ACC112 (cell line): ENCODE measurements at regions not wholly inside any gene's neighbourhood (a gene's known extent, or its start where the extent isn't known, plus 50 kb on each side); places are given as distances from the start of the nearest gene placed in this dataset.

ENCODE experiments used
- H2AFZ ChIP-seq: fragments of 200-600 bp; sonication (generic); one replicate; pipeline ENCODE4 v1.6.0; 2017; ENCODE audit warnings: antibody characterized with exemption, low read length; ENCODE audit not compliant: unreplicated experiment
- H3K27ac ChIP-seq: fragments of 200-600 bp; sonication (generic); 2 replicates; pipeline ENCODE4 v1.5.1; 2014; ENCODE audit warnings: low read depth, mild to moderate bottlenecking, antibody characterized with exemption, low read length, moderate library complexity
- H3K27me3 ChIP-seq: fragments of 200-600 bp; sonication (generic); 2 replicates; pipeline ENCODE4 v1.6.1; 2014; ENCODE audit warnings: mild to moderate bottlenecking, antibody characterized with exemption, low read length, moderate library complexity, mixed read lengths; ENCODE audit not compliant: insufficient read depth
- H3K36me3 ChIP-seq: fragments of 200-600 bp; sonication (generic); 2 replicates; pipeline ENCODE4 v1.6.1; 2016; ENCODE audit warnings: mild to moderate bottlenecking, antibody characterized with exemption, low read length, moderate library complexity, mixed read lengths; ENCODE audit not compliant: insufficient read depth
- H3K4me1 ChIP-seq: fragments of 200-600 bp; sonication (generic); one replicate; pipeline ENCODE4 v1.6.1; 2016; ENCODE audit warnings: low read length, mixed read lengths; ENCODE audit not compliant: insufficient read depth, unreplicated experiment, control insufficient read depth
- H3K4me3 ChIP-seq: fragments of 200-600 bp; sonication (generic); 2 replicates; pipeline ENCODE4 v1.5.1; 2014; ENCODE audit warnings: mild to moderate bottlenecking, low read depth, low read length
- H3K79me2 ChIP-seq: fragments of 200-600 bp; sonication (generic); one replicate; pipeline ENCODE4 v1.6.0; 2016; ENCODE audit warnings: low read length; ENCODE audit not compliant: control insufficient read depth, unreplicated experiment, insufficient read depth

DNA sequence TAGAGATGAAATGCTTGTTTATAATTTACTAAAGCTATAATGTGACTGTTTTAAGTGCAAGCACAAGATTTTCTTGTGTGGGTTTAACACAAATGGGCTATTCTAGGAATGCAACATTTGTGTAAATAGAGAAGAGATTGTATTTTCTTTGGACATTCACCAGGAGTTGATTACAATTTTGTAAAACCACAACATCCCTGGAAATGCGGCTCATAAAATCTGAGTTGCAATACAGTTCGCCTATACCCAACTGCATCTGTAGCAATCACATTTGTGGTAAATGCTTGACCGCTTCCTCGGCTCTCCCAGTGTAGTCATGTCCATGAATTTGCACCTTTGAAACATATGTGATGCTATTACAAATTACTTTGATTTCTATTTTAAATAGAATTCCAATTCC lies 348.7 kb upstream of the CDH20 start:
- H3K4me3 ChIP-seq, result no peak overlapping the region
- H3K79me2 ChIP-seq, result no peaks in the 10 kb centered on the region
- peaks cover 13% of the 10 kb centered on the region for H3K4me1 ChIP-seq
- no peak overlapping the region for H2AFZ ChIP-seq
- no peaks in the 10 kb centered on the region for H3K27me3 ChIP-seq
- no peaks in the 10 kb centered on the region for H3K36me3 ChIP-seq
- H3K27ac ChIP-seq, result no peak overlapping the region

DNA sequence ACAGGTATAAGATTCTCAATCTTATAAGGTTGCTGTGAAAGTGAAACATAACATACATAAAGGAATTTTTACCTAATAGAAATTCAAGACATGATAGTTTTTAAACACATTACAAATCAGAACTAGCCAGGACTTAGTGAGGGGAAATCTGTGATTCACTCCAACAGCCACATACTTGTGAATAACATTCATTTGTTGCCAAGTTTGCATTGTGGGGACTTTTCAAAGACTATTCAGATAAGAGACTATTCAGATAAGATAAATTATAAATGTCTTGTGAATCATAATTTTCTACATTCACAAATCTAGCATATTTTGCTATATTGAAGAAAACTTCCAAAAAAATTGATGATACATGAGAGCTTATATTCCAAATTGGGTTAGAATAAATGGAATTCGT lies 345.3 kb upstream of the CDH20 start:
- Histone ChIP-seq H3K4me1 (peaks cover 13% of the 10 kb centered on the region), H3K36me3 (no peaks in the 10 kb centered on the region), H3K79me2 (no peaks in the 10 kb centered on the region), H3K27ac (no peak overlapping the region), H3K27me3 (no peaks in the 10 kb centered on the region), H3K4me3 (no peak overlapping the region), H2AFZ (no peak overlapping the region)

DNA sequence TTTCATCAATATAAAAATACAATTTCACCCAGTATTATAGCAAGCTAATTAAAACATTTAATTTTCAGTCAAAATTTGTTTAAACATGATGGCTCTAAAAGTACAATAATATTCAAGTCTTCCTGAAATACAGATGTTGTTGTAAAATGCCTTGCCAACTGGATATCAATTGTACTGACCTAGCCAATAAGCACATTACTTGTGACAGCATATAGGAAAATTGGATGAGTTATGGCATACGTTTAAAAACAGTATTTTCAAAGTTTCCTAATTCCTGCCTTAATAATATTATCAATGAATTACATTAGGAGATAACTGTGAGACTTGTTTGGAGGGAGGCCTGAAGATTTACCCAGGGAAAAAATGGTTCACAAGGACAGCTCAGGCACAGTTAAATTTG lies 336.9 kb upstream of the CDH20 start:
- H3K79me2 ChIP-seq, result no peaks in the 10 kb centered on the region
- peaks cover 8% of the 10 kb centered on the region for H3K4me1 ChIP-seq
- H3K36me3 ChIP-seq, result no peaks in the 10 kb centered on the region
- H3K4me3 ChIP-seq, result no peak overlapping the region
- H3K27me3 ChIP-seq, result no peaks in the 10 kb centered on the region
- H2AFZ ChIP-seq, result no peak overlapping the region
- H3K27ac ChIP-seq, result no peak overlapping the region

DNA sequence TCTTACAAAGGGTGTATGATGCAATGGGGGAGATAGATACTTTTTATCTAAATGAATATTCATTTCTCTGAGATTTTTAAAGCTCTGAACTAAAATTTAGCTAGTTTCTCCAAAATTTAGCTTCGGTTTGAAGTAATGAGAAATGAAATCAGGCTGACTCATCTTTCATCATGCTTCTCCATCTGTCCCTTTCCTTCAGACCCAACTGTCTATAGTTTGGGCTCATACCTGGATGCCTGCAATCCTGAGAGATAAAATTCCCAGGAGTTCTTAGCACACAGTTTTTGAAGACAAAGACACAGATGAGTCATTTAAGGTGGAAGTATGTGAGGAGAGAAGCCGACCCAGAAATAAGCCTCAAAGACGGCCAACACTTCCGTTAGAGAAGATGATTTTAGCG lies 336.4 kb upstream of the CDH20 start:
- Histone ChIP-seq H2AFZ (no peak overlapping the region), H3K36me3 (no peaks in the 10 kb centered on the region), H3K79me2 (no peaks in the 10 kb centered on the region), H3K4me1 (peaks cover 8% of the 10 kb centered on the region), H3K4me3 (no peak overlapping the region), H3K27ac (no peak overlapping the region), H3K27me3 (no peaks in the 10 kb centered on the region)

DNA sequence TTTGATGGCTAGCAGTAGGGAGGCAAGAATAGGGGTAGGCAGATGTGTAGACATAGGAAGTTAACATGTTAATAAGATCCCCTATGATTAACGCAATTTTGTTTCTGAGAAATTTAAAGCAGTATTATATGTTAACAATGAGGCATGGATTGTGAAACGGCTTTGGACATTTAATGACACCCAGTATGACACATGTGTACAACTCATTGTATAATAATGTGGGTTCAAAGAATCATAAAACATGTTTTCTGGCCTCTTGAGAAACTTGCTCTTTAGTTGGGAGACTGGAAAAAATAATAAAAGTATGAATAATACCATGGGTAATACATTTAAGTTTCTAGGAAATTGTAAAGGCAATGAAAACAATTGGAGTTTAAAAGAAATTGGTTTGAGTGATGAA lies 332.1 kb upstream of the CDH20 start:
- H3K4me1 ChIP-seq, result peaks cover 8% of the 10 kb centered on the region
- no peaks in the 10 kb centered on the region for H3K27me3 ChIP-seq
- H3K79me2 ChIP-seq, result no peaks in the 10 kb centered on the region
- no peak overlapping the region for H3K4me3 ChIP-seq
- no peak overlapping the region for H2AFZ ChIP-seq
- H3K27ac ChIP-seq, result no peak overlapping the region
- H3K36me3 ChIP-seq, result no peaks in the 10 kb centered on the region

DNA sequence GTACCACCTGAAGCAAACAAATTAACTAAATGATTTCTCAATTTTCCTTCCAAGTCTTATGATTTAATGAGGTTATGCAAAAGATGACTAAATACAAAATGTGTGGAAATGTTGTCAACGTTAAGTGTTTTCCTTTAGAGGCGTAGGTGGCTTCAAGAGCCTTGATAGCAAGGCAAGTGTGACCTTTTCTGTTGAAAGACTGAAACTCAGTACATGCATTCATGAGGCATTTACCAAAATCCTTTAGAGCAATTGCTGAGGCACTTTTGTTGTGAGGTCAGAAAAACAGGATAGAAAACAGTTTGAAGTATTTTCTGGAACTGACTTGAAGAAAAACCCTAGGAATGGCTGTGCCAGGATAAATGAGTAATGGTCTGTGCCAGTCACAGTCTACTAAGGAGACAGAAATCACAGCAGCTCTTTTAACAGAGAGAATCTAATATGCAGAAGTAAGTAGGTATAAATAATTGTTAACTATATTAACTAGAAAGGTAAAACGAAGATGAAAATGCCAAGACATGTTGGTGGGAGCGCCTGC lies 326.5 kb upstream of the CDH20 start:
- Histone ChIP-seq H3K27ac (no peak overlapping the region), H3K4me1 (no peaks in the 10 kb centered on the region), H3K36me3 (no peaks in the 10 kb centered on the region), H3K27me3 (no peaks in the 10 kb centered on the region), H2AFZ (no peak overlapping the region), H3K79me2 (no peaks in the 10 kb centered on the region), H3K4me3 (no peak overlapping the region)

DNA sequence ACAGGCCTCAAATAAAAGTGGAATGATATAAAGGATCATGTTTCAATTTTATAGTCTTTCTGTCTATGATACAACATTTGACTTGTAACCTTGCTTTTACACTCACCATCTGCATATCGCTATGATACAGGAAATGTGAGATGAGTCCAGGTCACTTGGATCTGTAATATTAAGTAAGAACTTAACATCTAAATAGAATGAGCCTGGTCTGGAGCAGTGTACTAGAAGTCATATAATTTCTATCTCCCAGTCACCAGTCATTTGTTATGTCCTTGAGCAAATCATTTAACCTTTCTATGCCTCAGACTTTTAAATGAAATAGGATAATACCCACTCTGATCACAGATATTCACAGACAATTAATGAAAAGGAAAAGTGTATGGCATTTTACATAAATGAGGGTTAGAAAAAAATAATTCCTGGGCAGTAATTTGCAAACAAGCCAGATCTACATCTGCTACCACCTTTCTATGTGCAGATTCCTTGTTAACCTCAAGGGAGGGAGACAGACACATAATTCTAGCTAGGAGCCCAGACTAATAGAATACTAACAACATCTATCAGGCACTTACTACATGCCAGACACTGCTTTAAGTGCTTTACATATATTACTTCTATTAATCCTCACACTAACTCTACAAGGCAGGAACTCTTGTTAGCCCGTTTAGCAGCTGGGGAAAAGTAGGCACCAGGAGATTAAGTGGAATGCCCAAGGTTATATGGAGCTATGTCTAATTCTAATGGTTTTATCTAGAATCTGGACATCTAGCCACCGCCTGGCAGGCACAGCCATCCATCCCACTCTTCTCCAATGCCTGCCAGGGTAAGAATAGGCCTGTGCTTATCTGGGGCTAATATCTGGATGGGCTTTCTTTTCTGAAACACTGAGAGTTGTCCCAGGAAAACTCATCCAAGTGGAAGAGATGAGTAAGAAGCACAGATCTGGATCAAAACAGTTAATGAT lies 313.6 kb upstream of the CDH20 start:
- no peaks in the 10 kb centered on the region for H3K36me3 ChIP-seq
- no peak overlapping the region for H3K4me3 ChIP-seq
- H2AFZ ChIP-seq, result no peak overlapping the region
- H3K27me3 ChIP-seq, result no peaks in the 10 kb centered on the region
- H3K27ac ChIP-seq, result no peak overlapping the region
- H3K79me2 ChIP-seq, result no peaks in the 10 kb centered on the region
- H3K4me1 ChIP-seq, result no peaks in the 10 kb centered on the region

DNA sequence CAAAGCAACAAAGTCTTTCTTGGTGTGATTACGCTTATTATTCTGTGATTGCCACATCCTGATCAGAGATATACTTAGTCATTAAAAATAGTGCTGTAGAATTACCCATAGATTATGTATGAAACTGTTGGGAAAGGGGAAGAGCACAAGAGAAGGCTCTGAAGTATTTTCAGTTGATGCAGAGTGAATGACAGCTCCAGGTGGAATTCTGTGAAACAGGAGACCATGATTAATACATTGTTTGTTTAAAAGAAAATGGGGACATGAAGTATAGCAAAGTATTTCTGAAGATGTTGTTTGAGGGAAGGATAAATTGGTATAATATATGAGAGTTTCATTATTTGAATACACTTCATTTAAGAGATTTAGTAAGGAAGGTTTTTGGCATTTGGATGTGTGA lies 307.6 kb upstream of the CDH20 start:
- no peaks in the 10 kb centered on the region for H3K79me2 ChIP-seq
- H3K36me3 ChIP-seq, result no peaks in the 10 kb centered on the region
- H3K4me1 ChIP-seq, result no peaks in the 10 kb centered on the region
- no peak overlapping the region for H3K4me3 ChIP-seq
- H3K27me3 ChIP-seq, result no peaks in the 10 kb centered on the region
- no peak overlapping the region for H3K27ac ChIP-seq
- H2AFZ ChIP-seq, result no peak overlapping the region

DNA sequence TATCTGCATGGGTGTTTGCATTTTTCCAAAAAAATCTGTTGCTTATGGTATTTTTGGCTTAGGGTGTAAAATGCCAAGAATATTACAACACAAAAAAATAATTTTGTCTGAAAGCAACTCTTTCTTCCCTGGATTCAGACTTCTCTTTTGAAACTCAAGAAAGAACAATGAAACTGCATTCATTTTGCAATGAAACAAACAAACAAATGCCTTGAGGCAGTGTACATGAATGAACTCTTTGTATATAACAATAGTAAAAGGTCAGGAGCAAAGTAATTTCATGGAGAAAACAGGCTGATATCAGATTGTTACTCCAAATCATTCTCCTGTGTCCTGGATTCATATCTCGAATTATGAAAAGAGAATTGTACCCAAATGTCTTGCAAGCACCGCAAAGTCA lies 301.6 kb upstream of the CDH20 start:
- Histone ChIP-seq H3K27me3 (no peaks in the 10 kb centered on the region), H3K4me3 (no peak overlapping the region), H3K79me2 (no peaks in the 10 kb centered on the region), H3K4me1 (no peaks in the 10 kb centered on the region), H3K27ac (no peak overlapping the region), H3K36me3 (no peaks in the 10 kb centered on the region), H2AFZ (no peak overlapping the region)

DNA sequence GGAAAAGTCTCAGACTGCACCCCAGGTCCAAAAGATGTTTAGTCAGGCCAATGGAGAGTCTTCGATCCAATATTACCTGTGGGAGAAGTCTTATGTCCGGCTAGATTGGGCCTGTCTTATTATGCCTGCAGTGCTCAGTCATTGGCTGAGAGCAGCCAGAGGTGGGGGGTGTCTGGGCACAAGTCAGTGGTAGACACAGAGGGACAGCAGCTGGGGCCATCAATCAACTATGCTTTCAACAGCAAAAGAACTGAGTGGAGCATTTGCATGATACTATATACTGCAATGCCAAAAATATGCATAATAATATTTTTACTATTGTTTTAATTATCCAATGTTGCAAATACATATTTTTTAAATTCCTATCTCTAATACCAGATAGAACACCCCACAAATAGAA lies 298.6 kb upstream of the CDH20 start:
- Histone ChIP-seq H2AFZ (no peak overlapping the region), H3K27ac (no peak overlapping the region), H3K27me3 (no peaks in the 10 kb centered on the region), H3K79me2 (no peaks in the 10 kb centered on the region), H3K4me1 (no peaks in the 10 kb centered on the region), H3K36me3 (no peaks in the 10 kb centered on the region), H3K4me3 (no peak overlapping the region)

DNA sequence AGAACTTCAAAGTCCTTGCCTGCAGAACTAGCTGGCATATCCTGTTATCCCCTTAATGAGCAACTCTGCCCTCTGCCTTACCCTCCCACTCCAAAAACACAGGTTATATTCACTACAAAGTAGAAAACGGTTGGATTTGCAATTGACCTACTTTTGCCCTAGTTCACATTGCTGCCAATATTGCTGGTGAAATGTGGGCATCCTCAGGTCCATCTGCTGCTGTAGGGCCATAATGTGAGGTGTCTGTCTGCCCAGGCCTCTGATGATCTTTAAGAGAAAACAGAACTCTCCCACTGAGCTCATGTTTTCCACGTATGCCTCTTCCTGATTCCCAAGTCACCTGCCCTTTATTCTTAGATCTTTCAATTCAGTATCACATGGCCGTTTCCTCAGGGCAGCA lies 294.0 kb upstream of the CDH20 start:
- Histone ChIP-seq H3K36me3 (no peaks in the 10 kb centered on the region), H3K27me3 (no peaks in the 10 kb centered on the region), H3K4me3 (no peak overlapping the region), H2AFZ (no peak overlapping the region), H3K27ac (no peak overlapping the region), H3K4me1 (no peaks in the 10 kb centered on the region), H3K79me2 (no peaks in the 10 kb centered on the region)
